ENCODE measurements at regions not wholly inside any gene's neighbourhood (a gene's known extent, or its start where the extent isn't known, plus 50 kb on each side); places are given as distances from the start of the nearest gene placed in this dataset.
A peak's percentile ranks its signal among the peaks of the same experiment; 100 is the strongest.

- no peak for DNase-seq (ENCODE audit: low read depth)
Observed at GRCh38 chr11:45063669-45064068, 82.8 kb upstream of the PRDM11 start.

DNA sequence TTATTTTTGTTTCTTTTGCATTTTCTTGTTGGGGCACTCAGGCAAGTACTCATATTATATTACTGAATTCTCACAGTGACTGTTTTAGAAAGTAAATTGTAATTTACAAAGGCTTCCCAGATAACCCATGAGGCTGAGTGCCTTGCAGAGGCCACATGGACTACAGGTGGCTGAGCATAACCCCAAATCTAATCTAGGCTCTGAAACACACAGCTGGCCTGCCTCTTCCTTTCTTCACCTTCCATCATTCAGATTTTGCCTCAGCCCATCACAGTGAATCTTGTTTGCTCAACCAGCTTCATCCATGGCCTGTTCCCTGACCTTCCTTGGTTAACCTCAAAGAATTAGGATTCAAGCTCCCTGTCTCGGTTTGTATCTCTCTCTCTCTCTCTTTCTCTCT lies 78.5 kb upstream of the PRDM11 start:
- DNase-seq (ENCODE audit: low read depth) = no peak

DNA sequence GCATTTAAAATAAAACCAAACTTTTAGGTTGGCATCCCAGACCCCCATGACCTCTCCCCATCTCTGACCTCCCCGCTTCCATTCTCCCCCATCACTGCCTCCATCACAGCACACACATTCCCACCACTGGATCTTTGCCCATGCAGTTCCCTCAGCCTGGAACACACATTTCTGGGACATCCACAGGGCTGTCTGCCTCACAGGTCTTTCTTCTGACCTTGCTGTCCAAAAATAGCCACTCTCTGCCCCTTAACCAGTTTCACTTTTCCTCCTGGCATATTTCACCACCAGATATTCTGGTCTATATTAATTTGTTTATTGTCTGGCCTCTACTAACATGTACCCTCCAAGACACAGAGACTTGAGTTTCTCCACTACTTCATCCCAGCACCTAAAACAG lies 75.2 kb upstream of the PRDM11 start:
- no peak for DNase-seq (ENCODE audit: low read depth)

DNA sequence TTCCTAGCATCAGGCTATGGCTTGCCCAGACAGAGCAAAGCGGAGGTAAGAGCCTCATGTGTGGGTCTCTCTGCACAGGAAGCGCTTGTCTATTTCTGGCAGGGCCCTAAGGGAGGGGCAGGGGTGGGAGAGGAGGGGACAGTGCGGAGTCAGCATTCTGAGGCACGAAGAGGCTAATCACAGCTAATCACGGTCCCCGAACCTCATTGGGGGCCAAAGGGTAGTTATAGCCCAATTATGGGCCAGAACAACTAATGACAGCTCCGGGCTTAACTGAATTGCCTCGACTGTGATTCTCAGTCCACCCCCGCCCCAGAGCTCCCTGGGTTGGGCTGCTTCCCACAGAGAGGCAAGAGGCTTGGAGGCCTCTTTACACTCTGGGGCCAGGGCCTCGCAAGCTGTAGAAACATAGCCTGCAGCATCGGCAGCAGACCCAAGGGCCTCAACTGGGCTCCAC lies 72.7 kb upstream of the PRDM11 start:
- no peak for DNase-seq (ENCODE audit: low read depth)

GRCh38 chr11:45075519-45075918 lies 70.9 kb upstream of the PRDM11 start:
- DNase-seq (ENCODE audit: low read depth) = no peak

DNA sequence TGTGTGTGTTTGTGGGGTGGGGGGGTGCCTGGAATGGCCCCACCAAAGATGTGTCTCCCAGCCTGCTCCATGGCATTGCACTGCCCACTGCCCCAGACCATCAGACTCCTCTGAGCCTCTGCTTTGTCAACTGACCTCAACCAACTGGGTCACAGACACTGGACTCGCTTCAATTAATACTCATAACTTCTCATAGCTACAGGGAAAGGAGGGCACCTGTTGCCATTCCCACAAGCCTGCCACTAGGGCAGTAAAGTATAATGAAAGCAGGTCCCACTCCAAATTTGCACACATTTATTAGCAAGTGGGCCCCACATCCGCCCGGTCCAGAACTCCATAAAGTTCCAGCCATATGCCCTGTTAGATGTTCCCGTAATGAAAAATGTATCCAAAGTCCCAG lies 70.5 kb upstream of the PRDM11 start:
- no peak for DNase-seq (ENCODE audit: low read depth)

DNA sequence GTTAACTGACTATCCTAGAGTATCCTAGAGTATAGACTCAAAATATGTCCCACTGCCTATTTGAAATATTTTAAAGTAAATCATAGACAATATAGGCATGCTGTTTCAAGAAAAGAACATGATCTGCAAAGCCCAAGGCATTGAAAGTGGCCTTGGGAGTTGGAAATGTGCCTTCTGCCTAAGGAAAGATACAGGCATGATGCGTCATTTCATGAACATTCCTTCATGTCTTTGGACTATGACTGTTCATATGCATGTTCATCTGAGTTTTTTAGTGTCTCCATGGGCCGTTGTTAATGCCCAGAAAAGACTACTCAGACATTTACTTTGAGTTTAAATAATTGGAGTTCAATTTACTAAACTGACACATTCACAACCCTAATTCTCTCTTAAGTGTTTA lies 69.7 kb upstream of the PRDM11 start:
- no peak for DNase-seq (ENCODE audit: low read depth)

DNA sequence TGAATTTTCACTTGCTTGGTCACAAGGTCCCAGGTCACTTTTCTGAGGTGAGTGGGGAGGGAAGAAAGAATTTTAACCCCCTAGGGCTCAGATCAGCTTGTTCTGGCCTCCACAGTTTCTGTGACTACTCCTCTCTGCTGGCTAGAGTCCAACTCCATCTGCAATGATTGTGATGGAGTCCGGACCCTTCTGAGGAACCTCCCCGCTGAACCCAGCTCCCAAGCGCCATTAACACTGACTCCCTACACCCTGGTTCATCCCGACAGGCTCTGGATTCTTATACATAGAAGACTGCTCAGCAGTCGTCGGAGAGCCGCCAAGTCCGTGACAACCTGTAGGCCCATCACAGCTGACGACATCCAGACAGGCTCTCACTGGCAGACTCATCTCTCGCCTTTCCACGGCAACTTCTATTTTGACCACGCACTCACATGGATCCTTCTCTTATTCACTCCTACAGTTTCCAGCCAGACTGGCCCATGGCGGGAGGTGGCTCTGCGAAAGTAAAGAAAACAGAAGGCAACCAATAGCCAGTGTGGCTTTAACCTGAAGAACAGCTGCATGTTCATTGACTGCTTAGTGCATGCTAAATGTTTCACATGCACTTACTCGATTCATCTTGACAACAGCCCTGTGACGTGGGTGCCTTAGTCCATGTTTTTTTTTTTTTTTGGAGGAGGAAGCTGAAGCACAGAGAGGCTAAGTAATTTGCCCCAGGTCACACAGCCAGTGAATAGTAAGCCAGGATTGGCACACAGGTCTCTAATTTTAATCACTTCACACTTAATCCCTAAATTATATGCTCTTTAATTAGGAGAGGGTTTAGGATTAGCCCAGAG lies 68.0 kb upstream of the PRDM11 start:
- DNase-seq (ENCODE audit: low read depth) = no peak

DNA sequence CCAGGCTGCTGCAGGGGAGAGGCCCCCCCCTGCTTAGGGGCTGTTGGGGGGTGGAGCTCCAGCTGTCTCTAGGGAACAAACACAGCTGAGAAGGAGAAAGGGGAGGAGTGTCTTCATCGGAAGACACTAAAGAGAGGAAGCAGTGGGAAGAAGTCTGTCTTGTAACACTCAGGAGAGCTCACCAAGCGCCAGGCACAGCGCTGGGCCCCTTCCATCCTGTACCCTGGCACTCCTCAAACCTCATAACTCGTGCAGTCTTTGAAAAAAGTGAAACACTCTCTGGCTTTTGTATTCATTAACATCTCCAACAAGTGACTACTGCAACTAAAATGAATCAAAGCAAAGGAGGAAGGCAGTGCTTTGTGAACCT lies 67.4 kb upstream of the PRDM11 start:
- no peak for DNase-seq (ENCODE audit: low read depth)

DNA sequence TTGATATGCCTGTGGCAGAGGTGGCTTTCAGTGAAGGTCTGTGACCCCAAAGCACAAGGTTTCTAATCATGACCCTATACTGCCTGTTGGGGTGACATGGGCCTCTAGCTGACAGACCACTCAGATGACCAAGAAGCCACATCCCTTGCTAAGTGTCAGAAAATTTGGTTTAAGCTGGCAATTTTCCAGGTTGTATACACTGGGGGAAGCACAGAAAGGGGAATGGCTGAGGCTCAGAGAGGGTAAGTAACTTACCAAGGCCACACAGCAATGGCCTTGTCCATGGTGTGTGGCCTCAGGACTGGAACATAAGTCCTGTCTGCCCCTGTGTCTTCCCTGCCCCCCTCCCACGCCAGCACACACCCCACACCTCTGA lies 66.9 kb upstream of the PRDM11 start:
- no peak for DNase-seq (ENCODE audit: low read depth)

GRCh38 chr11:45079943-45080719 lies 66.3 kb upstream of the PRDM11 start:
- DNase-seq (ENCODE audit: low read depth) = peak; percentile 38

DNA sequence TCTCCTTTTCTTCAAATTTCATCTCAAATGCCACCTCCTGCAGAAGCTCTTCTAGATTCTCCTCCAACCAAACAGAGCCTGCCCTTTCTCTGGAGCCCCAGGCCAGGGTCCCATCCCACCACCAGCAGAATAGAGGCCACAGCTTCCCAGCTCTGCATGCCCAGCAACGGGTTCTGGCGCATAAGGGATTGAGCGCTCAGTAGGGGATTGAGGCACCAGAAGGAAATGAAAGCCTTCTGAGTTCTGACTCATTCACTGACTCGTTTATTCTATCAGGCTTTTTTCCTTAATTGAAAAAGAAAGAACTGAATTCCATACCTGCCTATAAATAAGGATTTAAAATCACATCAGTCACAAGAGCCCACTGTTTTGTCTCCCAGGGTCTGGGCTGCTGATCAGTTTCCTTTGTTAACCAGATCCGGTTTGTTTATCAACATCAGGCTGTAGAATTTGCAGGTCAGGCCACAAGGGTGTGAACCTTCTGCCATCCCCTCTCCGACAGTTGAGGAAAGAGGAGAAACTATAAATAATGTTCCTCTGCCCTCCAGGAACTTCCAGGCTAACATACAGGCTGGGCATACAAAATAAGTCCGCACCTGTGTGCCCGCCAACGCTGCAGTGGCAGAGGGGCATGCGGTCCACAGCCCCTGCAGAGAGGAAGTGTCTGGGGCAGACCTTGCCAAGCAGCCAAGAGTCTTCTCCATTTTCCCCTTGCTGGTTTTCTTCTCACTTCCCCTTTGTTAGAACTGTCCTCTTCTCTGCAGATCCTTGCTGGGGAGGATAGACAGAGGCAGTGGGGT lies 63.5 kb upstream of the PRDM11 start:
- DNase-seq (ENCODE audit: low read depth) = no peak

GRCh38 chr11:45083544-45084087 lies 62.8 kb upstream of the PRDM11 start:
- no peak for DNase-seq (ENCODE audit: low read depth)

DNA sequence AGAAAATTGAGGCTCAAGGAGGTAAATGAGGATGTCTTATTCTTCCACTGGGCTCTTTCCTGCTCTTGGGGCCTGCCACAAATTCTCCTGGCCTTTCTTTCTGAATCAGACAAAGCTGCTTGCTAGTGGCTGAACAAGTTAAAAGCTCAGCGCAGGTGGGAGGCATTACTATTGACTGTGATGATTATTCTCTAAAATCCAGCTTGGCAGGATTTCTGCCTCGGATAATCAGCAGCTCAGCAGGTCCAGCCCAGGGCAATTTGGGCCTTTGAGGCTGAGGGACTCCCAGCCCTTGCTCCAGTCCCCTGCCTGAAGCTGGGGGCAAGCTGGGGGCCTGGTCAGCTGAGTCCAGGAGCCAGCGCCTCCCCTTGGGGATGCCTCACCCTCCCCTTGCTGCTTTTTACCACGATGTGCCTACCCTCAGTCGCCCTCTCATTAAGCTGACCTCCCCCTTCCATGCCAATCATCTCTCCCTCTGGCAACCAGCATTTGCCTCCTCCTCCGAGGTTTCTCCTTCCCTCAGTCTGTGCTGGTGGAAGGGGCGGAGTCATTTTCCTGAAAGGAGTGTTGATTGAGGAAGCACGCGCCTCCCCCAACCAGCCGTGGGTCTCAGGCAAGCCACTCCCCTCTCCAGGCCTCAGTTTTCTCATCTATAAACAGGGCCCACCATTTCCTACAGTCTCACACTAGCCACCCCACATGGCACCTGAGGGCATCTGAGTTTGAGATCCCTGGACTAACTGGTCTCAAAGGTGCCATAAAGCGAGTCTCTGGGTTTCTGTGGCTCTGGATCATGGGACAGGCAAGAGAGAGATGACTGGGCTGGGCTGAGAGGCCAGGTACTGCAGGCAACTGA lies 60.6 kb upstream of the PRDM11 start:
- no peak for DNase-seq (ENCODE audit: low read depth)

DNA sequence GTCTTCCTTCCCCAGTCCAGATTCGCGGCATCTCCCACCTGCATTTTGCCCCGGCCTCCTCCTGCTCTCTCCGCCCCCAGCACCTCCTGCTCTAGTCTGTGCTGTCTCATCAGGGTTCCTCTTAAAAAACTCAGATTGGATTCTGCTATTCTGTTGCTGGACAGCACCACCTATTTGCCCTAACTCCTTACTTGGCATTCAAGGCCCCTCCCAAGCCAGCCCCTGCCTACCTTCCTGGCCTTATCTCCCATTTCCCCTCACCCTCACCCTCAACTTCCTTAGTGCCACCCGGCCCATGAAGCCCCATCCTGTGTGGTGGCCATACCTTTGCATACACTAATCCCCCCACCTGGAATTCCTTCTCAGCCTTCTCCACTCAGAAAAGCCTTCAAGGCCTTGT lies 59.9 kb upstream of the PRDM11 start:
- DNase-seq (ENCODE audit: low read depth) = no peak

- no peak for DNase-seq (ENCODE audit: low read depth)
Observed at GRCh38 chr11:45087086-45087899, 59.1 kb upstream of the PRDM11 start.

- DNase-seq (ENCODE audit: low read depth) = no peak
Observed at GRCh38 chr11:45087900-45088160, 58.6 kb upstream of the PRDM11 start.

DNA sequence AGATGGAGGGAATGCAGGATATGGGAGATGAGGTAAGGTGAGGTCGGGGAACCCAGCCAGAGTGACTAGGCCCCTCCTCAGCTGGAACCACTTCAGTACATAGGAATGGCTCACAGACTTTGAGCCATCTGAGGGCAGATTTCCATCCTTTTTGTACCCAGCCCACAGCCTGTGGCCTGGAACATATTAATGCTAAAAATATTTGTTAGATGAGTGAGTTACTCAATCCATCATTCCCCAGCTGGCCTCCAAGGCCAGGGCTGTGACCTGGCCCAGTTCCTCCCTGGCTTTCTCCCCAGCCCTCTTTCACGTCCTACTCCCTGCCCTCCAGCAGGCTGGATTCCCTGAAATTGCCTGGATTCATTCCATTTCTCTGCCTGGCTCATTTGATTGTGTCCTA lies 57.2 kb upstream of the PRDM11 start:
- no peak for DNase-seq (ENCODE audit: low read depth)

- DNase-seq (ENCODE audit: low read depth) = no peak
Observed at GRCh38 chr11:45089676-45090499, 56.6 kb upstream of the PRDM11 start.

DNA sequence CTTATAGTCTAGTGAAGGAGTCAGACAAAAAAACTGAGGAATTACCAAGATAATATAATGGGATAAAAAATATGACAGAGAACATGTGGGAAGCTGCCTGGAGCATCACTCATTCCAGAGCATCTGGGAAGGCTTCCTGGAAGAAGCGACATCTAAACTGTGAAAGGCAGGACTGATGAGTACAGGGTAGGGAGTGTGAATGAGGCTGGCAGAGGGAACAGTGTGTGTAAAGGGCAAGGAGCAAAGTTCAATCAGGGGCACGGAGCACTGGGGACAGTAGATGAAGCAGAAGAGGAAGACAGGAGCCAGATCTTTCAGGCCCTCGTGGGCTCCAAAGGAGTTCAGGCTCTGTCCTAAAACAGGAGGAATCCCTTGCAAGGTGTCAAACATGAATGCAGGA lies 55.8 kb upstream of the PRDM11 start:
- no peak for DNase-seq (ENCODE audit: low read depth)
